HFFc6 (cell line): ENCODE measurements at regions not wholly inside any gene's neighbourhood (a gene's known extent, or its start where the extent isn't known, plus 50 kb on each side); places are given as distances from the start of the nearest gene placed in this dataset.

Source experiments
- DNase-seq: peaks from one replicate; pipeline ENCODE4 v3.0.0-alpha.2; 2018
- H3K27ac Mint-ChIP-seq: 2 replicates; pipeline ENCODE4 v1.8.0; 2020; ENCODE audit warnings: mild to moderate bottlenecking, mixed read lengths
- H3K27me3 Mint-ChIP-seq: 2 replicates; pipeline ENCODE4 v1.8.0; 2021; ENCODE audit warnings: mild to moderate bottlenecking, moderate library complexity, mixed read lengths; ENCODE audit not compliant: insufficient read depth
- H3K36me3 Mint-ChIP-seq: 2 replicates; pipeline ENCODE4 v1.8.0; 2021; ENCODE audit warnings: low read depth, mixed read lengths
- H3K4me1 Mint-ChIP-seq: 2 replicates; pipeline ENCODE4 v1.8.0; 2020; ENCODE audit warnings: low read depth, mixed read lengths
- H3K4me3 Mint-ChIP-seq: 2 replicates; pipeline ENCODE4 v1.8.0; 2020; ENCODE audit warnings: mild to moderate bottlenecking, moderate library complexity, mixed read lengths
- H3K9me3 Mint-ChIP-seq: 2 replicates; pipeline ENCODE4 v1.8.0; 2020; ENCODE audit warnings: mild to moderate bottlenecking, mixed read lengths
- TF ChIP-seq, protein P1 (sequence below): fragments of 200-600 bp; sonication (generic); IDR thresholded peaks from 2 replicates; pipeline ENCODE4 v1.5.0; 2021; ENCODE audit warnings: antibody characterized with exemption, mild to moderate bottlenecking

DNA sequence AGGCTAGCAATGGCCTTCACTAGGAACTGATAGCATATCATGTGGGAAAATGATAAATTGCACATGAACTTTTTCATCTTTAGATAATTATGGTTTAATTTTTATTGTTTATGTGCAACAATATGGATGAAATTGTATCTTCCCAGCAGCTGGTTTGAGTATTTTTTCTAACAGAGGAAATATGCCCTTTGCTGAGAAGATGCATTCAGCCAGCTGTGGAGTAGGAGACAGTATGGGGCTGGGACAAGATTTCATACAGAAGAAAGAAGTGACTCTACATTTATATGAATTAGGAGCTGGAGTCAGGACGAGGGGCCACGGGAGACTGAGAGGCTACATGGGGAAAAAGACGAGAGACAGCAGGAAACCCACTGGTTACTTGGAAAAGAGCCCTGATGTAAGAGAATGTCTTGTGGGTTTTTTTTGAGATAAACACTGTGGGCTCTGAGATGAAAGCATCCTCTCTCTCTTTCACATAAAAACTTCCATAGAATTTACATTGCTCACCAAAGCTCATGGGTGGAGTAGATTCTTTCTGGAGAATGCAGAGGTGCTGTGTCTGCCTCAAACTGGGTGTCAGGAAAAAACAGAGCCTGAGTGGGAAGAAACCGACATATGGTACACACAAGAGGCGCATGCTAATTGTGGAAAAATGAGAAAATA is 115.2 kb upstream of the PDZRN3 start:
- no peaks in the 10 kb centered on the region for H3K36me3 Mint-ChIP-seq
- peak overlapping the region; percentile 13; the same call in 1 of the 2 replicates for H3K4me3 Mint-ChIP-seq
- H3K4me1 Mint-ChIP-seq, result peaks cover 12% of the 10 kb centered on the region
- peak overlapping the region; percentile 16; the same call in 1 of the 2 replicates for H3K27ac Mint-ChIP-seq
- peak; percentile 20 for DNase-seq
- TF ChIP-seq, protein P1, sequence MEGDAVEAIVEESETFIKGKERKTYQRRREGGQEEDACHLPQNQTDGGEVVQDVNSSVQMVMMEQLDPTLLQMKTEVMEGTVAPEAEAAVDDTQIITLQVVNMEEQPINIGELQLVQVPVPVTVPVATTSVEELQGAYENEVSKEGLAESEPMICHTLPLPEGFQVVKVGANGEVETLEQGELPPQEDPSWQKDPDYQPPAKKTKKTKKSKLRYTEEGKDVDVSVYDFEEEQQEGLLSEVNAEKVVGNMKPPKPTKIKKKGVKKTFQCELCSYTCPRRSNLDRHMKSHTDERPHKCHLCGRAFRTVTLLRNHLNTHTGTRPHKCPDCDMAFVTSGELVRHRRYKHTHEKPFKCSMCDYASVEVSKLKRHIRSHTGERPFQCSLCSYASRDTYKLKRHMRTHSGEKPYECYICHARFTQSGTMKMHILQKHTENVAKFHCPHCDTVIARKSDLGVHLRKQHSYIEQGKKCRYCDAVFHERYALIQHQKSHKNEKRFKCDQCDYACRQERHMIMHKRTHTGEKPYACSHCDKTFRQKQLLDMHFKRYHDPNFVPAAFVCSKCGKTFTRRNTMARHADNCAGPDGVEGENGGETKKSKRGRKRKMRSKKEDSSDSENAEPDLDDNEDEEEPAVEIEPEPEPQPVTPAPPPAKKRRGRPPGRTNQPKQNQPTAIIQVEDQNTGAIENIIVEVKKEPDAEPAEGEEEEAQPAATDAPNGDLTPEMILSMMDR, result no peak
- no peaks in the 10 kb centered on the region; the same call in none of the 2 replicates for H3K27me3 Mint-ChIP-seq
- H3K9me3 Mint-ChIP-seq, result no peaks in the 10 kb centered on the region

DNA sequence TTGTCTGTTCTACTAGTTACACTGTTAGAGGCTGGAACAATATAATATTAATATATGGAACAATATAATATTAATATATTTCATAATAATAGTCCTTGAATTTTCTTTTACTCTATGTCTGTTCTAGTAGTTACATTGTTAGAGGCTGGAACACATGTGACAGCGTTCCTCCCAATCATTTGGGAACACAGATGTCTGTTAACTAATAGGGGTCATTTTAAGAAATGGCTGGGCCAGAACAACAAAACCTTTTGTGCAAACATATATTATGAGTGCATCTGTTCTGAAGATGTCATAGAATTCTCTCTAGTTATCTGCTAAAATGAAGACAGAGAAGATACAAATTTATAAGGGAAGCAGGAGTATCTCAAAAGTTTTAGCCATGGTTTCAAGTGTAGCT is 114.0 kb upstream of the PDZRN3 start:
- Mint-ChIP-seq H3K4me1 (peaks cover 12% of the 10 kb centered on the region), H3K4me3 (no peak overlapping the region), H3K27ac (no peak overlapping the region), H3K36me3 (no peaks in the 10 kb centered on the region), H3K27me3 (no peaks in the 10 kb centered on the region; the same call in none of the 2 replicates), H3K9me3 (no peaks in the 10 kb centered on the region)
- DNase-seq, result no peak
- TF ChIP-seq, protein P1, result no peak

DNA sequence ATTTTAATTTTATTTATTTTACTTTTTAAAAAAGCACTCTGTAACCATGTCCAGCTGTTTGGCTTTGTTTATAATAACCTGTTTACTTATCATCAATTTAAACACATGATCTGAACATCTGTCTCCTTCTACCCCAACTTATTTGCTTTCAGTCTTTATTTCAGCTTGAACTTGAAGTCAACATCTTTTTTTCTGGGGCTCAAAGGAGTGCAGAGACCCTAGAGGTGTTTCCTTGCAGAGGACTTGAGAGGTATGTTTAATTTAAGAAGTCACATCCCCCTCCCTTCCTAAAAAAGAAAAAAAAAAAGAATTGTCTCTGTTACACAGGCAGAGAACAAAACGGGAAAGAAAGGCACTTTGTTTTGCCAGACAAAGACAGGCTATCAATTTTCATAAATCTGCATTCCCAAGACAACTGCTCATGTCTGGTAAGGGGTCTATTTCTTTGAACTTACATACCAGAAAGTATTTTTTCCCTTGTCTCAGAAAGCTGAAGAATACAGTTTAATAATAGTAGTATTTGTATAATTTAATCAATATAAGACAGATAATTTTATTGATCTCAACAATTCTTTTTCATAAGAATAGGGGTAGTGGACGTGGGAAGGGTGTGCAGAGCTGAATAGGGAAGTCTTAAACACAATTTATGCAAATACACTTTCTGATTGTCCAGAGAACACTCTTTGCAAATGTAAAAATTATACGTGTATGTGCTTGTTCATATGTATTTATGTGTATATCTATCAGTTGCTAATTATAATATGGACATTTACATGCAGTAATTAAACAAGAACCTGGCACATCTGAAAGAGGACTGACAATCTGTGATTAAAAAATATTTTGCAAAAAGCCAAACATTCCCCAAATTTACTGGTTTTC is 109.7 kb upstream of the PDZRN3 start:
- Mint-ChIP-seq H3K4me3 (no peak overlapping the region), H3K27ac (no peak overlapping the region), H3K36me3 (no peaks in the 10 kb centered on the region), H3K27me3 (no peaks in the 10 kb centered on the region; the same call in none of the 2 replicates), H3K9me3 (no peaks in the 10 kb centered on the region), H3K4me1 (peaks cover 10% of the 10 kb centered on the region; the same call in 1 of the 2 replicates)
- TF ChIP-seq, protein P1, result no peak
- DNase-seq, result no peak

DNA sequence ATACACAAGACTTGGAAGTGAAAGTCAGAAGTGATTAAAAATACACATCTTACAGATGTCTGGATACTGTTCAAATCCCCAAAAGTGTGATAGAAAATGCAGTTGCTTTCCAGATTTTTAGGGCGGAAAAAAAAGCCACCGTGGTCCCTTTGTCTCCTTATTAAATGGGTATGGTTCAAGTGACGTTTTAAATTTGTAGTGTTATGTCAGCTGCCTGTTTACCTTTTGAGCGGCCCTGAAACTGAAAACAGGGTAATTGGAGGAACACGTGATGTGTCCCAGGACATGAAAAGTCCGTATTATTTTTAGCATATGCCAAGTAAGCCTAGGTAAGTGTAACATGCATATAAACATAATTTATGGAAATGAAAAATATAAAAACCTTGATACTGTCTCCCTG is 109.0 kb upstream of the PDZRN3 start:
- Mint-ChIP-seq H3K4me1 (peaks cover 11% of the 10 kb centered on the region; the same call in 1 of the 2 replicates), H3K9me3 (no peaks in the 10 kb centered on the region), H3K36me3 (no peaks in the 10 kb centered on the region), H3K27ac (no peak overlapping the region), H3K27me3 (no peaks in the 10 kb centered on the region; the same call in none of the 2 replicates), H3K4me3 (no peak overlapping the region)
- no peak for DNase-seq
- TF ChIP-seq, protein P1, result no peak

DNA sequence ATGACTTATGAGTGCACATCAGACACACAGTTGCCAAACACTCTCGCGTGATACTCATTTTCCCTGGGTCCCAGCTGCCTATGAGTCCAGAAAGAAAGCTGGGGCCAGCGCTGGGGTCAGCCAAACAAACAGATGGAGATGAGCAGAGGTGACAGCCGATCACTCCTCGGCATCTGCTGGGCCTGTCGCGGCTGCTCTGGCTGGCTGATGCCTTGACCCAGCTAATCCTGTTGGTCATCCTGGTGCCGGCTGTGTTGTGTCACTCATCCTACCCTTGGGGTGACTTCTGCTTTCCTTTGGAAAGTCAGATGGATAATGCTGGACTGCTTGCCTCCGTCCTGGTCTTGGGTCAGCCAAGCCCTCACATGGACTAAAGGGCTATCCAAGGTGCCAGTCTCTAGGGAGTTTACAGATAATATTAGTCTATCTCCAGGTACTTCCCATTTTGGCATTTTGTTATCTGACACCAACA is 105.3 kb upstream of the PDZRN3 start:
- Mint-ChIP-seq H3K27ac (no peak overlapping the region), H3K9me3 (no peaks in the 10 kb centered on the region), H3K4me1 (peaks cover 39% of the 10 kb centered on the region), H3K27me3 (no peaks in the 10 kb centered on the region; the same call in 1 of the 2 replicates), H3K4me3 (no peak overlapping the region), H3K36me3 (no peaks in the 10 kb centered on the region)
- TF ChIP-seq, protein P1, result no peak
- no peak for DNase-seq
